ES-I3 (cell line): ENCODE measurements at regions not wholly inside any gene's neighbourhood (a gene's known extent, or its start where the extent isn't known, plus 50 kb on each side); places are given as distances from the start of the nearest gene placed in this dataset.

Experiments
- H3K36me3 ChIP-seq: 2 replicates; pipeline ENCODE4 v1.6.1; 2013; ENCODE audit warnings: mild to moderate bottlenecking, low read length, control low read depth, moderate library complexity; ENCODE audit not compliant: insufficient read depth
- H3K4me1 ChIP-seq: 2 replicates; pipeline ENCODE4 v1.6.1; 2013; ENCODE audit warnings: mild to moderate bottlenecking, control low read depth, low read length; ENCODE audit not compliant: insufficient read depth
- H3K9ac ChIP-seq: 2 replicates; pipeline ENCODE4 v1.6.1; 2013; ENCODE audit warnings: low read depth, mild to moderate bottlenecking, low read length, moderate library complexity
- H3K9me3 ChIP-seq: 2 replicates; pipeline ENCODE4 v1.6.1; 2013; ENCODE audit warnings: mild to moderate bottlenecking, low read length, moderate library complexity; ENCODE audit not compliant: control insufficient read depth, insufficient read depth

DNA sequence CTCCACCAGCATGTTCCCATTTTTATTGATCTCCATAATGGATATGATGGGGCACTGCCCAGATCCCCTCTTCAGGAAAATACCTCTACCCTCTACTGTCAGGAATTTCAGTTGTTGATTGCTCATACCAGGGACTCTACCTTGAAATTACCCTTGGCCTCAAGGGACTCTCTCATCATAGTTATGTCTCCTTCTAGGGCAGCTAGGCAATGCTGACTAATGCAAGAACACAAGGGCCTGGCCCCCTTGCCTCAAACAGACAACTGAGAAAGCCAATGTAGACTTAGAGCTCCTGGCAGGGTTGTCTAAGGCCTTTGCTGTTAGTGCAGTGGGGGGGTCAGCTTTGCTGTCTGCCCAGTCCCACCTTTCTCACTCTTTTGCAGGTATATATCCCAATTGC is 493.1 kb downstream of the BTBD3 start:
- Histone ChIP-seq H3K36me3 (no peaks in the 10 kb centered on the region), H3K9me3 (peaks cover 9% of the 10 kb centered on the region), H3K9ac (no peak overlapping the region), H3K4me1 (no peaks in the 10 kb centered on the region; the same call in 1 of the 2 replicates)

DNA sequence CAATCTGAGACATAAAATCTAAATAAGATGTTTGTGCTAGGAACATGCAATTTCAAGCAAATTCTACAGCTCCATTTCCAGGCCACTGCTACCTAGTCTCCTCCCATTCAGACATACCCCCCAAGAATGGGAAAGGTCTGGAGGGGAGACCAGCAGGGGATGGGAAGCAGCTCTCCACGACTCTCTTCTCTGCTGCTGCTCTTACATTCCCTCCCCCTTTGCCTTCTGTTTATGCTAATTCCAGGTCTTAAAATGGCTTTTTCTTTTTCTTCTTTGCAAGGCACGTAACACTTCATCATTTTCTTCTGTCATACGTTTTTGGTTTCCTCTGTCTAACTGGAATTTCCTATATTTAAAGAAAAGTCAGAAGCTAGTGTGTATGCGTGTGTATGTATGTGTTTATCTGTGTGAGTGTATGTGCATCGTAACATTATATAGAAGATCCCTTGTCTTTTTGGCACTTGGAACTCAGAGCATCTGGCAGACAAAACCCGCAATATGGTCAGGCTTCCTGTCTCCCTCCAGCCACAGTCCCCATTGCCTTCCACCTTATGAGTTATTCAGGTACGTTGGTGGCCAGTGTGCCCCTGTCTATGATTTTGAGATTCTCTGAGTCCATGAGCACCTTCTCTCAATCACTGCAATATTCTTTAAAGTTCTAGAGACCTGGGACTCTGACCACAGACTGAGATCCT is 493.7 kb downstream of the BTBD3 start:
- Histone ChIP-seq H3K4me1 (no peaks in the 10 kb centered on the region; the same call in 1 of the 2 replicates), H3K9ac (no peak overlapping the region), H3K9me3 (peaks cover 5% of the 10 kb centered on the region; the same call in 1 of the 2 replicates), H3K36me3 (no peaks in the 10 kb centered on the region)

DNA sequence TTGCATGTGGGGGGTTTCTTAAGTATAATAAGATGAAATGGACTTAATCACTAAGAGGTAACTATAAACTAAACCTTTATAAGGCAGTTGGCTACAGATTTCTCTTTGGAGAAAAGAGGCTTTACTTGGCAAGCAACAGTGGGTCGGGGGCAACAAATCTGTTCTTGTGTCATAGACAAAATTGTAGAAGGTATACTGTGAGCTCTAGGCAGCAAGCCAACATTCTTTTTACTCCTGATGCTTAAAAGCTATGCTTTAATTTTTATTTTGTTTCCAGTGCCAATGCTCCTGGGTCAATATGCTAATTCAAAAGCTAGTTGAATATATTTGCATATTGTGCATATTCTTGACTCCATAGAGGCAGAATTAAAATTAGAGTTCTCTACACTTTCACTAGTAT is 495.4 kb downstream of the BTBD3 start:
- Histone ChIP-seq H3K4me1 (no peaks in the 10 kb centered on the region; the same call in 1 of the 2 replicates), H3K9me3 (peaks cover 5% of the 10 kb centered on the region; the same call in 1 of the 2 replicates)

DNA sequence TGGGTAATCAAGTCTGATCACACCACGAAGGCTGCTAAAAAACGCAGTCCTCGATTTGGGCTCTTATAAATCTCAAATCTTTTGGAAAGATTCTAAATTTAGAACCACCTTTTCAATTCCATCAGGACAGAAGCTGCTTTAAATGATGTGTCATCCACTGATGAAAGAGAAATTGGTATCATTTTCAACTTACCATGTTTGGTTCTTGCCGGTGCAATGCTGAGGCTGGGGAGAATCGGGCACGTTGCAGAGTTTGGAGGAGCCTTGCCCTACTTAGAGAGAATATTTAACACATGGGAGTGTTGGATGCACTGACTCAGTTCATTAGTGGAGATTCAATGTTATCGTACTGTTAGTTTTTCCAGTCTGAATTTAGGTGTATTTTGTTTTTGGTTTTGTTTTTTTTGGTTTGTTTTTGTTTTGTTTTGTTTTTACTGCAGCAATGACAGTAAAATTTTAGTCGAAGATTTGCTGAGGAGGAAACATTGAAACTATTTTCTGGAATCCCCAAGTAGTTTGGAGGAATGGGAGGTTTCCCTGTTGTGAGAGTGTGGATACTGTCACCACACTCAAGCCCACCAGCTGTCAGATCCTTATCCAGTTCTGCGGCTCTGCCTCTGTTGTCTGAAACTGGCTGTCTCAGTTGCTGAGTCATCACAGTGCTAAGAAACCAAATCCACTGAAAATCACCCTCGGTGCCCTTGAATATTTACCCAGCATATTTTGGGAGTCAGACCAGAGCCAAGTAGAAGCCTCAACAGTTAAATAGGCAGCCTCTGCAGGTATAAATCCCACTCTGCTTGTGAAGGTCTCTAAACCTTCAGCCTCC is 497.0 kb downstream of the BTBD3 start:
- Histone ChIP-seq H3K9ac (no peak overlapping the region), H3K9me3 (no peaks in the 10 kb centered on the region), H3K4me1 (no peaks in the 10 kb centered on the region; the same call in 1 of the 2 replicates), H3K36me3 (no peaks in the 10 kb centered on the region)

More for the DNA sequence above, 495.4 kb downstream of the BTBD3 start:
- Histone ChIP-seq H3K36me3 (no peaks in the 10 kb centered on the region), H3K9ac (no peak overlapping the region)

DNA sequence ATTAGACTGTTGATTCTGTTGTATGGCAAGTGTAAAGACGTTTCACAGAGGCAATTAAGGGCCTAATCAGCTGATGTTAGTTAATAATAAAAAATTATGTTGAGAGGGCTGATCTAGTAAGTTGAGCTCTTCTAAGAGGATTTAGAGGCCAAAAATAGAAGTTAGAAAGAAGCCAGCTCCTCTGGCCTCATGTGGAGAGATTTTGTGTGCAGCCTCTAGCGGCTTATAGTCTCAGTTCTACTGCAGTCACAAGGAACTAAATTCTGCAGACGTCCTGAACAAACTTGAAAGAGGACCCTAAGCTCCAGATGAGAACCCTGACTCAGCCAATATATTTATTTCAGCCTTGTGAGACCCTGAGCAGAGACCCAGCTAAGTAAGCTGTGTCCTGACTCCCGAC is 498.6 kb downstream of the BTBD3 start:
- Histone ChIP-seq H3K9me3 (no peaks in the 10 kb centered on the region), H3K36me3 (no peaks in the 10 kb centered on the region), H3K4me1 (no peaks in the 10 kb centered on the region; the same call in 1 of the 2 replicates), H3K9ac (no peak overlapping the region)

DNA sequence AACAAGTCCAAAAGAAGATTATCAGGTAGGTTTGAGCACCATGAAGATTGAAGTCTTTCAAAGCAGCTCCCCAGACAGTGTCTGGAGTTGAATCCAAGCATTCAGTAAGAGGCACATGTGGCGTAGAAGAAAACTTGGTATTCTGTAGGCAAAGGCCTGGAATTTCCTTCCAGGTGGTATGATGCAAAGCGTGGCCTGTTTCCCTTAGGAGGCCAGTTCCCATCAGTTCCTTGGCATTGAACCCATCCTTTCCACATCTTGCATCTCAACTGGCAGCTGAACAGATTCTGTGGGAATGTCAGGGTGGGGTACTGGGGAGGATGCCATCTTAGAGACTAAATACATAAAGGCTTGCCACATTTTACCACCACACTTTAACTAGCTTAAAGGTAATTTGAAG is 516.0 kb downstream of the BTBD3 start:
- H3K9me3 ChIP-seq, result peaks cover 3% of the 10 kb centered on the region; the same call in 1 of the 2 replicates
- no peak overlapping the region for H3K9ac ChIP-seq
- no peaks in the 10 kb centered on the region for H3K36me3 ChIP-seq
- H3K4me1 ChIP-seq, result no peaks in the 10 kb centered on the region

DNA sequence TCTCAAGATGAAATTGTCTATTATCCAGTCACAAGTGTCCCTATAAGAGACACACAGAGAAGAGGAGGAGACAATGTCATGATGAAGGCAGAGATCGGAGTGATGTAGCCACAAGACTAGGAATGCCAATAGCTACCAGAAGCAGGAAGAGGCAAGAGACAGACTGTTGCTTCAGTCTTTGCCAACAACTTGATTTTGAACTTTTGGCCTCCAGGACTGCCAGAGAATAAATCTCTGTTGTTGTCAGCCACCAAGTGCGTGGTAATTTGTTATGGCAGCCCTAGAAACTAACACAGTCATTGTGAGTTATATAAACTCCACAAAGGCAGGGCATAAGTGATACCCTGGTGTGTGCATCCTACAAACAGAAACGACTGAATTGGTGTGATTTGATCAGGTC is 517.0 kb downstream of the BTBD3 start:
- no peak overlapping the region for H3K9ac ChIP-seq
- H3K36me3 ChIP-seq, result no peaks in the 10 kb centered on the region
- no peaks in the 10 kb centered on the region for H3K4me1 ChIP-seq
- H3K9me3 ChIP-seq, result peaks cover 3% of the 10 kb centered on the region; the same call in 1 of the 2 replicates

DNA sequence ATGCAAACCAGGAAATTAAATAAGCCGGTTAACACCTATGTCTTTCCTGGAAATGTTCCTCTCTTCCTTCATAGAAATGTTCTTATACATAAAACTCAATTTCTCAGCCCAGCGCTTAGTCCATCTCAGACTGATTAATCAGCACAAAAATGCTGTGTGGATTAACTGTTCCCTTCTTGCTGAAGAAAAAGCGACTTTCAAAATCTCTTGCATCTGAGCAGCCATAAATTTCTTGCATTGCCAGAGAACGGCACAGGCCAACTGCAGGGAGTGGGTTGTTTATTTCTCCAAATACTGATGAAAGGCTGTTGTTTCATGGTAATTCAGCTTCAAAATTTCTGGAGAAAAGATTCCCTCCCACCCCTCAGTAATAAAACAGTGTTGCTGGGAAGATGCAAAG is 517.6 kb downstream of the BTBD3 start:
- Histone ChIP-seq H3K9me3 (no peaks in the 10 kb centered on the region), H3K9ac (no peak overlapping the region), H3K36me3 (no peaks in the 10 kb centered on the region), H3K4me1 (no peaks in the 10 kb centered on the region)

DNA sequence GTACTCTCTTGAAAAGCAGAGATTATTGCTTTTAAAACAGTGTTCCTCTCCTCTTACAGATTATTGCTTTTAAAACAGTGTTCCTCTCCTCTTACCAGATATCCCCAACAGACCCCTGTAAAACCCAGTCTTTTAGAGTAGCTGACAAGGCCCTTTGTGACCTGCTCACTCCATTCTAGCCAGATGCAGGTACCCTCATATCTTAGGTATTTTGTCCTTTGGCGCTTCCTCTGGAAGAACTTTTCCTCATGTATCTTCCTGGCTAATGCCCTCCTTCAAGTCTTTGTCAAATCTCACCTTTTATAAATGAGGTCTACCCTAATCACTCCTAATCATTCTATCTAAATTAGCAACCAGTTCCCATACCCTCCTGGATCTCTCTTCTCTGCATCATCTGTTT is 536.0 kb downstream of the BTBD3 start:
- Histone ChIP-seq H3K4me1 (no peaks in the 10 kb centered on the region), H3K9ac (no peak overlapping the region), H3K9me3 (peaks cover 2% of the 10 kb centered on the region; the same call in 1 of the 2 replicates), H3K36me3 (no peaks in the 10 kb centered on the region)

DNA sequence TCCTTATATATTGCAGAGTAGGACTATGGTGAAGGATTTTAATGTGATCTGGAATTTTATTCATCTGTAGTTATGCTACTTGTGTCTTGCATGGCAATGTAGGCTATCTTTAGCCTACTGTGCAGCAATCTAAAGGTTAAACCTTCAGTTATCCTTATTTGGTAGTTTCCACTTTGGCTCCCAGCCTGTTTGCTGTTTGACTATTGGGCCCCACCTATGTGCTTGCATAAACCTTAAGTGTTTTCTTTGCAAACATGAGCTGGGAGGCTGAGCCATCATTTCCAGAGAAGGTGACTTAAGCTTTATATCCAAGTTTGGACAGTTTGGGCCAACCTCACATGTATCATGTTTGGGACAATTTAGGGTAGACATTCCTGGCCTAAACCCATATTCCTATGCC is 537.5 kb downstream of the BTBD3 start:
- H3K9me3 ChIP-seq, result no peaks in the 10 kb centered on the region
- no peak overlapping the region for H3K9ac ChIP-seq
- H3K4me1 ChIP-seq, result no peaks in the 10 kb centered on the region
- no peaks in the 10 kb centered on the region for H3K36me3 ChIP-seq

DNA sequence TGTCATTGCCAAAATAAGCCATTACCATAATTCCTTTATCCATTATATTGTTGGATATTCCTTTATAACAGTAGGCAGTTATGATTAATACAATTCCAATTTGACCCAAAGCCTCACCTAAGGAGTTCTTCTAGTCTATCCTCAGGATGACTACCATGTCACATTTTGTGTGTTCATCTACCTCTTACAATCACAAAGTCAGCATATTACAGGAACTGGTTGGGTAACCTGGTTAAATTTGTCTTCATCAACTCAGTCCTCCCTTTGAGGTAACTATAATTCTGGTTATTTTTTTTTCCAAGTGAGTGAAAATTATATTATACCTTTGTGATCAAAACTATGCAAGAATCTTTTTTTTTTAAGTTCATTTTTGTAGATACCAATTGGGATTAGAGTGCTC is 540.5 kb downstream of the BTBD3 start:
- H3K4me1 ChIP-seq, result no peaks in the 10 kb centered on the region
- no peaks in the 10 kb centered on the region for H3K9me3 ChIP-seq
- H3K36me3 ChIP-seq, result no peaks in the 10 kb centered on the region
- no peak overlapping the region for H3K9ac ChIP-seq

DNA sequence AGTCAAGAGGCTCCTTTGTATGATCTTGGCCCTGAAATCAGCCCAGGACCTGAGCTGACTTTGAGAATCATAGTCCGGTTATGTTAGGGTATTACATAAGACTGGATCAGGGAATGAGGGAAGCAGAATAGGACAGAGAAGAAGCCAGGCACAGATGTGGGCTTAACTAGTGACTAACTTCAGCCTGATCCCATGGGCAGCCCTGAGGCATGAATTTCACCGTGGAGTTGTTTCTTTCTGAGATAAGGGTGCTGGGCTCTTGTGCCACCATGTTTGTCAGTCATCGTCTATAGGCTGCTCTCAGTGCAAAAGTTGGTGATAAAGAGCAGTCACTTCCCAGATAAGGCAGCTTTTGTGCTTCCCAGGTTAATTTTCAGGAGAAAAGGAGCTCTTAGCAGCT is 544.7 kb upstream of the SPTLC3 start:
- no peak overlapping the region for H3K9ac ChIP-seq
- no peaks in the 10 kb centered on the region for H3K36me3 ChIP-seq
- no peaks in the 10 kb centered on the region for H3K9me3 ChIP-seq
- peaks cover 13% of the 10 kb centered on the region for H3K4me1 ChIP-seq

DNA sequence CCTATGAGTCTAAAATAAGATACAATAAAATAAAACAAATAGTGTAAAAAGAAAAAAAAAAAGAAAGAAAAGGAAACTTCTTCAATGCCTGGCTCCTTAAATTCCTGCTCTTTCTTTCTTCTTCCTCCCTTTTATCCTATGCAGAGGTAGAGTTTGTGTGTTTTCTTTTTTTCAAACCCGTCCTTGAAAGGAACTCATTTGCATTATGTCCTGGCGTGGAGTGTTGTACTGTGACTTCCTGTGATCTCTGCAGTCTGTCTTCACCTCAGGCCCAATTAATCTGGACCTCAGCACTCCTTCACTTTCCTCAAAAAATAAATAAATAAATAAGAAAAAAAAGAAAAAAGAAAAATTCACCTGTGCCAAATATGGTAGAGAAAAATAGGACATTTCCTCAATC is 541.9 kb upstream of the SPTLC3 start:
- no peak overlapping the region for H3K9ac ChIP-seq
- H3K9me3 ChIP-seq, result no peaks in the 10 kb centered on the region
- H3K4me1 ChIP-seq, result peaks cover 13% of the 10 kb centered on the region
- no peaks in the 10 kb centered on the region for H3K36me3 ChIP-seq

DNA sequence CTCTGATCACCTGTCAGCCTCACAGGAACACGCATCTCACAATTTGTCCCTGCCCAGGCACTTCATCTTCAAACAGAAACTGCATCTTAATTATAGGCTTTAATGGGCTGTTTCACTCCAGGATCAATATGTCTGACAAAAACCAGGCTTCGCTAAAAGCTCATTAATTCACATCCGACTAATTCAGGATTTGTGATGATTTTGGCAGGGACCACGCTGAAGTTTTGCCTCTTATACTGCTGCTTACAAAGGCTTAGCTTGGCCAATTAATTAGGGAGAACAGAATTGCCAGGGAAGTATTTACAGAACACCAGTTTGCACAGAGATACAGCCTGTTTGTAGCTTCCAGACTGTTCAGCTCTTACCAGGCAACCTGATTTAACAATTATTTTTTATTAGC is 541.0 kb upstream of the SPTLC3 start:
- Histone ChIP-seq H3K36me3 (no peaks in the 10 kb centered on the region), H3K4me1 (peaks cover 13% of the 10 kb centered on the region), H3K9ac (no peak overlapping the region), H3K9me3 (no peaks in the 10 kb centered on the region)

DNA sequence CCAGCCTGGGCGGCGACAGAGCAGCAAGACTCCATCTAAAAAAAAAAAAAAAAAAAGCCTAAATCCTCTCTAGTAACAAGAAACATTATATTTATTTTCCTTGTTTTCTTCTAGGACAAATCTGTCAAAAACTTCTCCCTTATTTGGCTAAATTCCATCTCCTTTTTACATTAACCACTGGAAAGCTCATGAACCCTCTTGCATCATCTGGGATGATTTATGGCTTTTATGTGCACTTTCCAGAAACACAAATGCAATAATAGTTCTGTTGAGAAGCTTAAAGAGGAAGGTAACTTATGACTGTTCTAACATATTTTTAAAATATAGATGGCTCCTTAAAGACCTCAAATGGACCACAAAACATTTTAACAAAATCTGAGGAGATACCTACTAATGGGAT is 526.1 kb upstream of the SPTLC3 start:
- Histone ChIP-seq H3K4me1 (no peaks in the 10 kb centered on the region), H3K9ac (no peak overlapping the region), H3K36me3 (no peaks in the 10 kb centered on the region), H3K9me3 (no peaks in the 10 kb centered on the region; the same call in 1 of the 2 replicates)
